Panc1 (cell line): ENCODE measurements at regions not wholly inside any gene's neighbourhood (a gene's known extent, or its start where the extent isn't known, plus 50 kb on each side); places are given as distances from the start of the nearest gene placed in this dataset.

Experiments used
- ATAC-seq: fragments of 200-7000 bp; cut with Tn5 transposase; 2 replicates; pipeline ENCODE4 v1.9.1; 2020; ENCODE audit warnings: mild to moderate bottlenecking, moderate library complexity
- BruUV-seq: library from RNA; stranded (reverse); fragments of 400-500 nt; replicated peaks from 2 replicates; lab custom pipeline; 2021; lab: Mats Ljungman, UMichigan
- CTCF ChIA-PET: fragments of 300-600 bp; sonication (Branson Sonifier 250); formaldehyde crosslinking; loops from one replicate; lab custom pipeline; 2022; ENCODE audit warnings: antibody characterized with exemption; lab: Charles Lee
- POLR2A ChIA-PET: fragments of 300-600 bp; sonication (Branson Sonifier 250); formaldehyde crosslinking; loops from one replicate; lab custom pipeline; 2022; ENCODE audit warnings: antibody characterized with exemption; lab: Charles Lee
- DNase-seq: peaks from one replicate; pipeline ENCODE4 v3.0.0-alpha.2; 2010; ENCODE audit warnings: low read depth, low spot score
- H3K27ac ChIP-seq: 2 replicates; pipeline ENCODE4 v1.5.1; 2011; ENCODE audit warnings: mild to moderate bottlenecking, low read length, inconsistent platforms
- H3K27me3 ChIP-seq: fragments of 200-500 bp; sonication (Bioruptor generic); 2 replicates; pipeline ENCODE4 v1.6.0; 2014; ENCODE audit warnings: low read length, inconsistent platforms; ENCODE audit not compliant: control insufficient read depth, insufficient read depth
- H3K36me3 ChIP-seq: fragments of 200-500 bp; sonication (Bioruptor generic); 2 replicates; pipeline ENCODE4 v1.5.1; 2014; ENCODE audit warnings: inconsistent platforms, mild to moderate bottlenecking, low read length, moderate library complexity; ENCODE audit not compliant: control insufficient read depth, insufficient read depth
- H3K4me1 ChIP-seq: 2 replicates; pipeline ENCODE4 v1.5.1; 2011; ENCODE audit warnings: inconsistent platforms, mild to moderate bottlenecking, low read length, moderate library complexity; ENCODE audit not compliant: control insufficient read depth, insufficient read depth
- H3K4me3 ChIP-seq, 2 experiments: 2 replicates each; pipeline ENCODE4 v1.5.1; 2011 to 2012; ENCODE audit warnings: low read depth in 2 of 2, low read length in 2 of 2, mild to moderate bottlenecking in 2 of 2, inconsistent platforms in 1 of 2, moderate library complexity in 1 of 2
- H3K9me3 ChIP-seq: fragments of 200-500 bp; sonication (Bioruptor generic); 2 replicates; pipeline ENCODE4 v1.5.1; 2014; ENCODE audit warnings: low read depth, mild to moderate bottlenecking, inconsistent platforms, low read length, moderate library complexity; ENCODE audit not compliant: control insufficient read depth, insufficient read depth
- POLR2AphosphoS5 ChIP-seq: IDR thresholded peaks from 2 replicates; pipeline ENCODE4 v1.6.1; 2012; ENCODE audit warnings: mild to moderate bottlenecking, low read depth, low read length, moderate library complexity
- SIN3A ChIP-seq: IDR thresholded peaks from 2 replicates; pipeline ENCODE4 v1.6.1; 2012; ENCODE audit warnings: low read depth, mild to moderate bottlenecking, low read length, moderate library complexity, borderline replicate concordance; ENCODE audit not compliant: insufficient read depth
- TCF7L2 ChIP-seq: IDR thresholded peaks from 2 replicates; pipeline ENCODE4 v1.6.1; 2011; ENCODE audit warnings: mild to moderate bottlenecking, low read depth, low read length, inconsistent platforms
- in situ Hi-C: cut with HindIII; loops from 2 replicates; pipeline ENCODE4 v1.10.0; 2016; ENCODE audit warnings: low sequenced_read_pairs, low pct_unique_long_range_greater_than_20kb
- intact Hi-C: fragments of 100-400 bp; cut with micrococcal nuclease; formaldehyde crosslinking; loops from one replicate; pipeline ENCODE4 v1.10.0; 2022; ENCODE audit not compliant: unreplicated experiment
- TF ChIP-seq, protein P1 (sequence below), 2 experiments: IDR thresholded peaks; 2 replicates each; pipeline ENCODE4 v1.6.1; 2011 to 2012; ENCODE audit warnings: low read depth in 2 of 2, control low read depth in 1 of 2, low read length in 1 of 2, mild to moderate bottlenecking in 1 of 2, moderate library complexity in 1 of 2; ENCODE audit not compliant: insufficient read depth in 1 of 2
- TF ChIP-seq, protein P2 (sequence below): fragments of 450-650 bp; IDR thresholded peaks from 2 replicates; pipeline ENCODE4 v1.5.1; 2017; ENCODE audit warnings: mild to moderate bottlenecking

- TF ChIP-seq SIN3A = no peak
- TF ChIP-seq, protein P1, sequence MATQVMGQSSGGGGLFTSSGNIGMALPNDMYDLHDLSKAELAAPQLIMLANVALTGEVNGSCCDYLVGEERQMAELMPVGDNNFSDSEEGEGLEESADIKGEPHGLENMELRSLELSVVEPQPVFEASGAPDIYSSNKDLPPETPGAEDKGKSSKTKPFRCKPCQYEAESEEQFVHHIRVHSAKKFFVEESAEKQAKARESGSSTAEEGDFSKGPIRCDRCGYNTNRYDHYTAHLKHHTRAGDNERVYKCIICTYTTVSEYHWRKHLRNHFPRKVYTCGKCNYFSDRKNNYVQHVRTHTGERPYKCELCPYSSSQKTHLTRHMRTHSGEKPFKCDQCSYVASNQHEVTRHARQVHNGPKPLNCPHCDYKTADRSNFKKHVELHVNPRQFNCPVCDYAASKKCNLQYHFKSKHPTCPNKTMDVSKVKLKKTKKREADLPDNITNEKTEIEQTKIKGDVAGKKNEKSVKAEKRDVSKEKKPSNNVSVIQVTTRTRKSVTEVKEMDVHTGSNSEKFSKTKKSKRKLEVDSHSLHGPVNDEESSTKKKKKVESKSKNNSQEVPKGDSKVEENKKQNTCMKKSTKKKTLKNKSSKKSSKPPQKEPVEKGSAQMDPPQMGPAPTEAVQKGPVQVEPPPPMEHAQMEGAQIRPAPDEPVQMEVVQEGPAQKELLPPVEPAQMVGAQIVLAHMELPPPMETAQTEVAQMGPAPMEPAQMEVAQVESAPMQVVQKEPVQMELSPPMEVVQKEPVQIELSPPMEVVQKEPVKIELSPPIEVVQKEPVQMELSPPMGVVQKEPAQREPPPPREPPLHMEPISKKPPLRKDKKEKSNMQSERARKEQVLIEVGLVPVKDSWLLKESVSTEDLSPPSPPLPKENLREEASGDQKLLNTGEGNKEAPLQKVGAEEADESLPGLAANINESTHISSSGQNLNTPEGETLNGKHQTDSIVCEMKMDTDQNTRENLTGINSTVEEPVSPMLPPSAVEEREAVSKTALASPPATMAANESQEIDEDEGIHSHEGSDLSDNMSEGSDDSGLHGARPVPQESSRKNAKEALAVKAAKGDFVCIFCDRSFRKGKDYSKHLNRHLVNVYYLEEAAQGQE (IDR thresholded peaks at IDR 0.05; ENCODE audit: insufficient read depth in 1 of 2, low read depth in 2 of 2, low read length in 1 of 2) = no peak
- no peak for TF ChIP-seq TCF7L2
- no peak for TF ChIP-seq POLR2AphosphoS5
- TF ChIP-seq, protein P2, sequence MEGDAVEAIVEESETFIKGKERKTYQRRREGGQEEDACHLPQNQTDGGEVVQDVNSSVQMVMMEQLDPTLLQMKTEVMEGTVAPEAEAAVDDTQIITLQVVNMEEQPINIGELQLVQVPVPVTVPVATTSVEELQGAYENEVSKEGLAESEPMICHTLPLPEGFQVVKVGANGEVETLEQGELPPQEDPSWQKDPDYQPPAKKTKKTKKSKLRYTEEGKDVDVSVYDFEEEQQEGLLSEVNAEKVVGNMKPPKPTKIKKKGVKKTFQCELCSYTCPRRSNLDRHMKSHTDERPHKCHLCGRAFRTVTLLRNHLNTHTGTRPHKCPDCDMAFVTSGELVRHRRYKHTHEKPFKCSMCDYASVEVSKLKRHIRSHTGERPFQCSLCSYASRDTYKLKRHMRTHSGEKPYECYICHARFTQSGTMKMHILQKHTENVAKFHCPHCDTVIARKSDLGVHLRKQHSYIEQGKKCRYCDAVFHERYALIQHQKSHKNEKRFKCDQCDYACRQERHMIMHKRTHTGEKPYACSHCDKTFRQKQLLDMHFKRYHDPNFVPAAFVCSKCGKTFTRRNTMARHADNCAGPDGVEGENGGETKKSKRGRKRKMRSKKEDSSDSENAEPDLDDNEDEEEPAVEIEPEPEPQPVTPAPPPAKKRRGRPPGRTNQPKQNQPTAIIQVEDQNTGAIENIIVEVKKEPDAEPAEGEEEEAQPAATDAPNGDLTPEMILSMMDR = no peak
- no peak overlapping the region for H3K27ac ChIP-seq
- ChIA-PET CTCF (no interaction called here), POLR2A (no interaction called here)
- no peaks in the 10 kb centered on the region for H3K36me3 ChIP-seq
- intact Hi-C loops = no loop called here
- DNase-seq (no peak), ATAC-seq (no peak)
- H3K9me3 ChIP-seq = no peaks in the 10 kb centered on the region
- BruUV-seq = no TSS peak
- no peaks in the 10 kb centered on the region for H3K4me1 ChIP-seq
- no peak overlapping the region for H3K4me3 ChIP-seq
- H3K27me3 ChIP-seq = no peaks in the 10 kb centered on the region
- in situ Hi-C loops = no loop called here
These were observed 424.6 kb upstream of the GBE1 start for GRCh38 chr3:82186017-82186416.

- DNase-seq (no peak), ATAC-seq (no peak)
- intact Hi-C loops (no loop called here), in situ Hi-C loops (no loop called here)
- TF ChIP-seq, protein P2 = no peak
- TF ChIP-seq TCF7L2 = no peak
- H3K27me3 ChIP-seq = no peaks in the 10 kb centered on the region
- no peaks in the 10 kb centered on the region for H3K36me3 ChIP-seq
- H3K4me1 ChIP-seq = no peaks in the 10 kb centered on the region
- H3K4me3 ChIP-seq = no peak overlapping the region
- H3K27ac ChIP-seq = no peak overlapping the region
- BruUV-seq = no TSS peak
- ChIA-PET CTCF (no interaction called here), POLR2A (no interaction called here)
- no peaks in the 10 kb centered on the region for H3K9me3 ChIP-seq
These were observed 417.8 kb upstream of the GBE1 start for GRCh38 chr3:82179291-82179690.

- DNase-seq = no peak
- ChIA-PET POLR2A (no interaction called here), CTCF (no interaction called here)
- no peak overlapping the region for H3K4me3 ChIP-seq
- TF ChIP-seq, protein P2 = no peak
- TF ChIP-seq TCF7L2 (no peak), SIN3A (no peak), POLR2AphosphoS5 (no peak)
- TF ChIP-seq, protein P1 (IDR thresholded peaks at IDR 0.05; ENCODE audit: insufficient read depth in 1 of 2, low read depth in 2 of 2, low read length in 1 of 2) = no peak
- H3K36me3 ChIP-seq = no peaks in the 10 kb centered on the region
- H3K4me1 ChIP-seq = no peaks in the 10 kb centered on the region
- BruUV-seq = no TSS peak
- in situ Hi-C loops (no loop called here), intact Hi-C loops (no loop called here)
- no peak overlapping the region for H3K27ac ChIP-seq
- no peak for ATAC-seq
- no peaks in the 10 kb centered on the region for H3K27me3 ChIP-seq
- no peaks in the 10 kb centered on the region for H3K9me3 ChIP-seq
These were observed 416.8 kb upstream of the GBE1 start for GRCh38 chr3:82178291-82178690.
